Mucosa of descending colon (tissue), 3 donors: ENCODE measurements at regions not wholly inside any gene's neighbourhood (a gene's known extent, or its start where the extent isn't known, plus 50 kb on each side); places are given as distances from the start of the nearest gene placed in this dataset.

Source experiments
- ATAC-seq: fragments of 200-7000 bp; cut with Tn5 transposase; one replicate; pipeline ENCODE4 v1.9.1; 2020; ENCODE audit warnings: mild to moderate bottlenecking, moderate library complexity
- DNase-seq, 3 donors: peaks; one replicate each; pipeline ENCODE4 v3.0.0-alpha.2; 2020
- H3K36me3 ChIP-seq: fragments of 200-600 bp; one replicate; pipeline ENCODE4 v1.8.0; 2021; ENCODE audit warnings: low read depth, mild to moderate bottlenecking
- H3K4me1 ChIP-seq: fragments of 200-600 bp; one replicate; pipeline ENCODE4 v1.8.0; 2021; ENCODE audit warnings: low read depth, mild to moderate bottlenecking
- H3K4me3 ChIP-seq: fragments of 200-600 bp; one replicate; pipeline ENCODE4 v1.8.0; 2021; ENCODE audit warnings: mild to moderate bottlenecking
- H3K9me3 ChIP-seq: fragments of 200-600 bp; one replicate; pipeline ENCODE4 v1.8.0; 2021; ENCODE audit warnings: mild to moderate bottlenecking
- intact Hi-C, 2 donors: fragments of 100-400 bp; cut with DNase I in 1 of 2; cut with micrococcal nuclease in 1 of 2; formaldehyde crosslinking; loops; one replicate each; pipeline versions ENCODE4 v1.11.0 to v1.11.1; 2022; cut with DNase I, micrococcal nuclease
- TF ChIP-seq, protein P1 (sequence below): fragments of 200-600 bp; IDR thresholded peaks from one replicate; pipeline ENCODE4 v1.8.0; 2022; ENCODE audit warnings: antibody characterized with exemption, mild to moderate bottlenecking
- donor health status: DM: no; HTN: no; CAD: no; lungs with moderate emphysema.
- donor health status: DM: no; HTN: no; CAD: no.
- donor health status: DM: no; HTN: yes; CAD: no.

DNA sequence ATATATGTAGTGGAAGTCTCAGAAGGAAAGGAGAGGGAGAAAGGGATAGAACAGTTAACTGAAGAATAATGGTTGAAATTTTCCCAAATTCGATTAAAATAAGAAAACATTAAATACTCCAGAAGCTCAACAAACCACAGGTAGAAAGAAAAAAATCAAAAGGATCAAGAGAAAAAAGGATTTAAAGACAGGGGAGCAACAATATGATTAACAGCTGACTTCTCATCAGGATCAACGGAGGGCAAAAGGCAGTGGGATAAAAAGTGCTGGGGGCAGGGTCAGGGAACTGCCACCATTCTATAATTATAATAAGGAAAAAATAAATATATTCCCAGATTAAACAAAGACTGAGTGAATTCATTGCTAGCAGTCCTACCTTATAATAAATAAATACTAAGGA is 55.3 kb downstream of the CDKN2C start:
- no peak for DNase-seq
- ATAC-seq: no peak
- TF ChIP-seq, protein P1, sequence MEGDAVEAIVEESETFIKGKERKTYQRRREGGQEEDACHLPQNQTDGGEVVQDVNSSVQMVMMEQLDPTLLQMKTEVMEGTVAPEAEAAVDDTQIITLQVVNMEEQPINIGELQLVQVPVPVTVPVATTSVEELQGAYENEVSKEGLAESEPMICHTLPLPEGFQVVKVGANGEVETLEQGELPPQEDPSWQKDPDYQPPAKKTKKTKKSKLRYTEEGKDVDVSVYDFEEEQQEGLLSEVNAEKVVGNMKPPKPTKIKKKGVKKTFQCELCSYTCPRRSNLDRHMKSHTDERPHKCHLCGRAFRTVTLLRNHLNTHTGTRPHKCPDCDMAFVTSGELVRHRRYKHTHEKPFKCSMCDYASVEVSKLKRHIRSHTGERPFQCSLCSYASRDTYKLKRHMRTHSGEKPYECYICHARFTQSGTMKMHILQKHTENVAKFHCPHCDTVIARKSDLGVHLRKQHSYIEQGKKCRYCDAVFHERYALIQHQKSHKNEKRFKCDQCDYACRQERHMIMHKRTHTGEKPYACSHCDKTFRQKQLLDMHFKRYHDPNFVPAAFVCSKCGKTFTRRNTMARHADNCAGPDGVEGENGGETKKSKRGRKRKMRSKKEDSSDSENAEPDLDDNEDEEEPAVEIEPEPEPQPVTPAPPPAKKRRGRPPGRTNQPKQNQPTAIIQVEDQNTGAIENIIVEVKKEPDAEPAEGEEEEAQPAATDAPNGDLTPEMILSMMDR: no peak
- no peaks in the 10 kb centered on the region for H3K36me3 ChIP-seq
- intact Hi-C loops: no loop called here
- no peak overlapping the region for H3K4me3 ChIP-seq
- no peaks in the 10 kb centered on the region for H3K9me3 ChIP-seq
- no peaks in the 10 kb centered on the region for H3K4me1 ChIP-seq

DNA sequence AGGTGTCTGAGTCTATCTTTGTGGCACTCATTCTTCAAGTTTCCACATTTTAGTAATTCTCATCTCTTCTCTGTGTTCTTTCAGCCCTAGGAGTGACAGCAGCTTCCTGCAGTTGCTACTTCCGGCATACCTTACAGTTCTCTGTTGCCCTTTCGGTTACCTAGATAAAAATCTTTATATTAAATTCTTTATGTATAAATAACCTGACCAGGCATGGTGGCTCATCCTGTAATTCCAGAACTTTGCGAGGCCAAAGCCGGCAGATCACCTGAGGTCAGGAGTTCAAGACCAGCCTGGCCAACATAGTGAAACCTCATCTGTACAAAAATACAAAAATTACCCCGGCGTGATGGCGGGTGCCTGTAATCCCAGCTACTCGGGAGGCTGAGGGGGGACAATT is 62.9 kb downstream of the CDKN2C start:
- Histone ChIP-seq H3K4me1 (no peaks in the 10 kb centered on the region), H3K36me3 (no peaks in the 10 kb centered on the region), H3K9me3 (no peaks in the 10 kb centered on the region), H3K4me3 (no peak overlapping the region)
- ATAC-seq (no peak), DNase-seq (no peak)
- TF ChIP-seq, protein P1: no peak
- intact Hi-C loops: no loop called here

DNA sequence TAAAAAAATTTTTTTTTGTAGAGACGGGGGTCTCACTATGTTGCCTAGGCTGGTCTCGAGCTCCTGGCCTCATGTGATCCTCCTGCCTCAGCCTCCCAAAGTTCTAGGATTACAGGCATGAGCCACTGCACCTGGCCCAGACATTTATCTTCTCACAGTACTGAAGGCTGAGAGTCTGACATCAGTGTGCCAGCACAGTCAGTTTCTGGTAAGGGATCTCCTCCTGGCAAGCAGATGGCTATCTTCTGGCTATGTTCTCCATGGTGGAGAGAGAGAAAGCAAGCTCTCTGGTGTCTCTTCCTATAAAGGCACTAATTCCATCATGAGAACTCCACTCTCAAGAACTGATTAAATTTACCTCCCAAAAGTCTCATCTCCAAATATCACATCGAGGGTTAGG is 57.8 kb upstream of the C1orf185 start:
- DNase-seq (no peak), ATAC-seq (no peak)
- Histone ChIP-seq H3K36me3 (no peaks in the 10 kb centered on the region), H3K4me1 (no peaks in the 10 kb centered on the region), H3K9me3 (no peaks in the 10 kb centered on the region), H3K4me3 (no peak overlapping the region)
- TF ChIP-seq, protein P1: no peak
- intact Hi-C loops: loop anchor here in 1 of 2 donors (10.0 kb wide), 1 partner anchor 109 kb away; no protein-coding TSS in a partner anchor

DNA sequence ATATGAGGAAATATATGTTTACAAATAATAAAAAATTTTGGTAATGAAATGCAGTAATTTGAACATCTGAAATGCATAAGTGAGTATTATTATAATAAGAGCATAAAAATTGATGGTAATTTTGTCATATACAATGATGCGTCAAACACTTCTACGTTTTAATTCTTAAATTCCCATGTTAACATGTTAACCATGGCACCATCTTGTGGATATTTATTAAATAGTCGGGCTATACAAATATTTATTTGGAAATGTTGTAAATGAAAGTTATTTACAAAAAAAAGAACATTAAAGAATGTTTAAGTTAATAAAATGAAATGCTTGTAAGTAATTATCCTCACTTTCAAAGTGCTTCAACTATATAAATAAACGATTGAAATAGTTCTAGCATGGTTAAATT is 57.2 kb upstream of the C1orf185 start:
- ATAC-seq (no peak), DNase-seq (no peak)
- Histone ChIP-seq H3K36me3 (no peaks in the 10 kb centered on the region), H3K4me1 (no peaks in the 10 kb centered on the region), H3K4me3 (no peak overlapping the region), H3K9me3 (no peaks in the 10 kb centered on the region)
- intact Hi-C loops: loop anchor here in 1 of 2 donors (10.0 kb wide), 1 partner anchor 110 kb away; no protein-coding TSS in a partner anchor
- TF ChIP-seq, protein P1: no peak

DNA sequence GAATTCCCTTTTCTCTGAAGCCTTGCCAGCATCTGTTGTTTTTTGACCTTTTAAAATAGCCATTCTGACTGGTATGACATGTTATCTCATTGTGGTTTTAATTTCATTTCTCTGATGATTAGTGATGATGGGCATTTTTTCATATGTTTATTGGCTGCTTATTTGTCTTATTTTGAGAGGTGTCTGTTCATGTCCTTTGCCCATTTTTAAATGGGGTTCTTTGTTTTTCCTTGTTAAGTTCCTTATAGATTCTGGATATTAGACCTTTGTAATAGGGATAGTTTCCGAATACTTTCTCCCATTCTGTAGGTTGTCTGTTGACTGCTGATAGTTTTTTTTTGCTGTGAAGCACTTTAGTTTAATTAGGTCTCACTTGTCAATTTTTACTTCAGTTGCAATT is 54.0 kb upstream of the C1orf185 start:
- Histone ChIP-seq H3K4me3 (no peak overlapping the region), H3K36me3 (no peaks in the 10 kb centered on the region), H3K9me3 (no peaks in the 10 kb centered on the region), H3K4me1 (no peaks in the 10 kb centered on the region)
- intact Hi-C loops: loop anchor here in 1 of 2 donors (10.0 kb wide), 1 partner anchor 113 kb away; no protein-coding TSS in a partner anchor
- DNase-seq: no peak
- ATAC-seq: no peak
- TF ChIP-seq, protein P1: no peak

DNA sequence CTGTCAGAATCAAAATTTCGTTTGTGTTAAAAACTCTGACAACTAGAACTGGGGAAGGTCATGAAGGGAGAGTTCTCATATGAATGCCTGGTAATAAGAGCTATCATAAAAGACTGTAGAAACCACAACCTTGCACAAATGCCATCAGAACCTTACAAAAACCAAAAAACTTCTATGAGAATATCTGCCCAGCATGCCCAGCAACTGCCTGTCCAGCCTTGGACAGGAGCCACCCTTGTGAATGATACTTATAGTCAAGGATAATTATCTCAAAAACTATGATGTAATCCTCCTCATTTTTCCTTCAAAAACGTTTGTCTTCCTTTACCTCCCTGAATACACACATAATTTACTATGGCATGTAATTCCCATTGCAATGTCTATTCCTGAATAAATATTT is 53.4 kb upstream of the C1orf185 start:
- ATAC-seq: no peak
- no peak for DNase-seq
- no peaks in the 10 kb centered on the region for H3K9me3 ChIP-seq
- intact Hi-C loops: loop anchor here in 1 of 2 donors (10.0 kb wide), 1 partner anchor 114 kb away; no protein-coding TSS in a partner anchor
- H3K36me3 ChIP-seq: no peaks in the 10 kb centered on the region
- H3K4me3 ChIP-seq: no peak overlapping the region
- H3K4me1 ChIP-seq: no peaks in the 10 kb centered on the region
- TF ChIP-seq, protein P1: no peak
